ELR (cell line): ENCODE measurements at regions not wholly inside any gene's neighbourhood (a gene's known extent, or its start where the extent isn't known, plus 50 kb on each side); places are given as distances from the start of the nearest gene placed in this dataset.

Source experiments
- DNase-seq: peaks from one replicate; pipeline ENCODE4 v3.0.0-alpha.2; 2015; ENCODE audit warnings: low read depth

GRCh38 chr6:163695414-163695864 is 280.9 kb downstream of the QKI start:
- no peak for DNase-seq

GRCh38 chr6:163694988-163695398 is 280.5 kb downstream of the QKI start:
- DNase-seq, result no peak

- DNase-seq, result no peak
Measured at GRCh38 chr6:163694072-163694471, 279.6 kb downstream of the QKI start.

GRCh38 chr6:163691049-163691448 is 276.5 kb downstream of the QKI start:
- DNase-seq, result no peak

- DNase-seq, result peak; percentile 21
Measured at GRCh38 chr6:163688739-163689362, 274.3 kb downstream of the QKI start.

- no peak for DNase-seq
Measured at GRCh38 chr6:163687075-163687474, 272.6 kb downstream of the QKI start.

GRCh38 chr6:163686301-163686700 is 271.8 kb downstream of the QKI start:
- no peak for DNase-seq

GRCh38 chr6:163683105-163683622 is 268.6 kb downstream of the QKI start:
- no peak for DNase-seq

GRCh38 chr6:163679753-163680152 is 265.2 kb downstream of the QKI start:
- no peak for DNase-seq

- DNase-seq, result no peak
Measured at GRCh38 chr6:163679012-163679660, 264.6 kb downstream of the QKI start.

- no peak for DNase-seq
Measured at GRCh38 chr6:163675611-163676010, 261.1 kb downstream of the QKI start.

GRCh38 chr6:163672710-163673109 is 258.2 kb downstream of the QKI start:
- no peak for DNase-seq

- no peak for DNase-seq
Measured at GRCh38 chr6:163671791-163672190, 257.3 kb downstream of the QKI start.

GRCh38 chr6:163671355-163671754 is 256.8 kb downstream of the QKI start:
- DNase-seq, result no peak

GRCh38 chr6:163670336-163670735 is 255.8 kb downstream of the QKI start:
- DNase-seq, result no peak

- DNase-seq, result no peak
Measured at GRCh38 chr6:163668061-163668426, 253.5 kb downstream of the QKI start.

- no peak for DNase-seq
Measured at GRCh38 chr6:163667372-163668060, 253.0 kb downstream of the QKI start.

GRCh38 chr6:163665464-163665863 is 250.9 kb downstream of the QKI start:
- DNase-seq, result no peak

- DNase-seq, result no peak
Measured at GRCh38 chr6:163663575-163663974, 249.1 kb downstream of the QKI start.

GRCh38 chr6:163662604-163663225 is 248.2 kb downstream of the QKI start:
- DNase-seq, result no peak

- no peak for DNase-seq
Measured at GRCh38 chr6:163661272-163661671, 246.8 kb downstream of the QKI start.

- DNase-seq, result no peak
Measured at GRCh38 chr6:163659803-163660202, 245.3 kb downstream of the QKI start.
